ENCODE measurements at regions not wholly inside any gene's neighbourhood (a gene's known extent, or its start where the extent isn't known, plus 50 kb on each side); places are given as distances from the start of the nearest gene placed in this dataset.

DNA sequence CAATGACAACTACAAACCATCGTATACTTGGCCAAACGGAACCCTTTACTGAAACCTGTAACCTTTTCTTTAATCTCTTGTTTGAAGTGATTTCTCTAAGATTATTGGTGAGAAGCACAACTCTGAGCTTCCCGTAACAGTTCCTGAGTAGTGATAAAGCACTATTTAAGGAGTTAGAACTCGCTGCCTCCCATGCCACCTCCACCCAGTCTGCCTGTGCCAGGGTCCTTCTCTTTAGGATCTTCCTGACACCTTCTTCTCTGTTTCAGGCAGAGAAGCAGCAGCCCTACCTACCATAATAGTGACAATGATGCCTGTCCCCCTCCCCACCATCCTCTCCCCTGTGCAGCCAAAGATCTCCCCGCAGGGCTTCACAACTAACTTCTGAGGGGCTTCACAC is 330.6 kb downstream of the ZSWIM6 start (continued):
- TF ChIP-seq, protein P1, sequence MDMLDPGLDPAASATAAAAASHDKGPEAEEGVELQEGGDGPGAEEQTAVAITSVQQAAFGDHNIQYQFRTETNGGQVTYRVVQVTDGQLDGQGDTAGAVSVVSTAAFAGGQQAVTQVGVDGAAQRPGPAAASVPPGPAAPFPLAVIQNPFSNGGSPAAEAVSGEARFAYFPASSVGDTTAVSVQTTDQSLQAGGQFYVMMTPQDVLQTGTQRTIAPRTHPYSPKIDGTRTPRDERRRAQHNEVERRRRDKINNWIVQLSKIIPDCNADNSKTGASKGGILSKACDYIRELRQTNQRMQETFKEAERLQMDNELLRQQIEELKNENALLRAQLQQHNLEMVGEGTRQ (IDR thresholded peaks at IDR 0.05; ENCODE audit: low read length) = no peak
